ENCODE measurements at regions not wholly inside any gene's neighbourhood (a gene's known extent, or its start where the extent isn't known, plus 50 kb on each side); places are given as distances from the start of the nearest gene placed in this dataset.

DNA sequence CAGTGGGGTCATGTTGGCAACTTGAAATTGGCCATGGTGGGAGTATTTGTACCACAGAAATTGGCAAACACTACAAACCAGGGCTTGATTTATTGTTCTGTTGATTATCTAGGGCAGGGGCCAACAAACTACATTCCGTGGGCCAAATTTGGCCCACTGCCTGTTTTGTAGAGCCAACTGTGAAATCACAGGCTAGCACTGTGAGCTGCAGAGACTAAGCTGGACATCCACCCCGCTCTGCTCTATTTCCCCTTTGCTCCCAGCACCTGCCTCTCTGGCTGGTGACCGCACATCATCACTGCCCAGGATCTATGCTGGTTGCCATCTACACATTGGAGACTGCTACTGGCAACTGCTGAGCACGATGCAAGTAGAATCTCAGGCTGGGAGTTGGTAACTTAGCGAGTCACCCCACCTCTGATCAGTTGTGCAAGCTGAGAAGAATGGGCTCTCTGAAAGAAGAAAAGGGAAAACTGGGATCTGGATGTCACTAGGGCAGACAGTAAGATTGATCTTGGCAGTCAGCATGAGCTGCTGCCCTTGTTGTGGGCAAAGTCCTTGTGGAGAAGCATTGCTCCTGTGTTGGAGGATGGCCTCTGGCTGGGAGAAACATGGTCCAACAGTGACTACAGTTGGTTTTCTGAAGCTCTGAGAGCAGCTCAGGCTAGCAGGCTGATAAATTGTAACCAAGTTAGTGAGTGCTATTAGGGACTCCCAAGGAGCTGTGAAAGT is 144.7 kb upstream of the RAD23B start:
- H4K20me1 ChIP-seq (replicated peaks in 1 of 2; ENCODE audit: control insufficient read depth in 1 of 2, insufficient read depth in 2 of 2, low read length in 2 of 2) = no peaks in the 10 kb centered on the region
- H2BK20ac ChIP-seq (ENCODE audit: low read length) = no peak overlapping the region
- H3K14ac ChIP-seq (ENCODE audit: insufficient read length) = no peak overlapping the region
- H2AK5ac ChIP-seq (ENCODE audit: low read depth, low read length) = no peak overlapping the region
- H3K4me1 ChIP-seq (replicated peaks in 1 of 4; ENCODE audit: control insufficient read depth in 3 of 4, insufficient read depth in 4 of 4, low read length in 3 of 4) = no peaks in the 10 kb centered on the region
- no peak overlapping the region for H2BK5ac ChIP-seq (ENCODE audit: low read depth, low read length)
- no peak overlapping the region for H3K4ac ChIP-seq (replicated peaks; ENCODE audit: insufficient read length, low read depth, low read length)
- H2BK12ac ChIP-seq (ENCODE audit: low read depth, low read length) = no peak overlapping the region
- 84% methylated on average over 4 of the region's 5 CpGs; no CpG with 5 or more reads in 1 of the 2 experiments for WGBS, 2 experiments (ENCODE audit: extremely low coverage in 1 of 2, insufficient coverage in 1 of 2, insufficient read length in 1 of 2, insufficient replicate concordance in 2 of 2, low coverage in 1 of 2, low lambda C conversion rate in 2 of 2, missing lambda C conversion rate in 1 of 2)
- no peak overlapping the region for H3K18ac ChIP-seq (ENCODE audit: extremely low read depth, low read length)
- no peaks in the 10 kb centered on the region for H3K79me2 ChIP-seq (ENCODE audit: control insufficient read depth in 1 of 2, insufficient read depth in 2 of 2, low read length in 2 of 2)
- no peak for TF ChIP-seq EZH2 (IDR thresholded peaks at IDR 0.05; ENCODE audit: low read depth, low read length, severe bottlenecking)
- no peak for TF ChIP-seq POLR2AphosphoS5 (IDR thresholded peaks at IDR 0.05; ENCODE audit: low read depth, low read length)
- TF ChIP-seq SIRT6 (IDR thresholded peaks at IDR 0.05; ENCODE audit: low read length) = no peak
- no peak for TF ChIP-seq RAD21 (IDR thresholded peaks at IDR 0.05 in 1 of 2, conservative IDR thresholded peaks at IDR 0.05 in 1 of 2; ENCODE audit: low read depth in 2 of 2, low read length in 2 of 2)
- no peak for TF ChIP-seq GTF2F1 (IDR thresholded peaks at IDR 0.05; ENCODE audit: borderline replicate concordance, low read depth, low read length)
- H4K5ac ChIP-seq (ENCODE audit: insufficient read length, low read depth, low read length) = no peak overlapping the region
- H3K9ac ChIP-seq (replicated peaks in 1 of 4; ENCODE audit: extremely low read depth in 1 of 4, low read depth in 3 of 4, low read length in 3 of 4) = no peak overlapping the region; a peak in 1 of 7 replicates
- H4K8ac ChIP-seq (ENCODE audit: extremely low read depth, insufficient read depth, low read length) = no peak overlapping the region; the same call in 1 of the 2 replicates
- FAIRE-seq (no peak), DNase-seq (ENCODE audit: low read depth in 1 of 2, low spot score in 2 of 2) (no peak)
- H3K9me3 ChIP-seq (ENCODE audit: insufficient read depth in 2 of 2, low read depth in 1 of 2, low read length in 1 of 2) = no peaks in the 10 kb centered on the region
- H3K27ac ChIP-seq (ENCODE audit: low read depth, low read length) = no peak overlapping the region
- no peaks in the 10 kb centered on the region for H3K23me2 ChIP-seq (ENCODE audit: low read depth, low read length)
- H3K36me3 ChIP-seq (ENCODE audit: control insufficient read depth in 2 of 4, insufficient read depth in 4 of 4, low read length in 3 of 4) = no peaks in the 10 kb centered on the region
- no peak overlapping the region for H2BK120ac ChIP-seq (replicated peaks; ENCODE audit: low read depth, low read length)
- no peak overlapping the region for H3K56ac ChIP-seq (replicated peaks; ENCODE audit: insufficient read length, low read depth, low read length)
- no peak overlapping the region for H3K4me3 ChIP-seq (ENCODE audit: extremely low read depth in 1 of 4, insufficient read depth in 2 of 4, low read depth in 3 of 4, low read length in 4 of 4)
- H3K27me3 ChIP-seq (replicated peaks in 1 of 4; ENCODE audit: control insufficient read depth in 3 of 4, extremely low read depth in 1 of 4, insufficient read depth in 3 of 4, low read length in 3 of 4) = no peaks in the 10 kb centered on the region
- no peak overlapping the region for H3K4me2 ChIP-seq (ENCODE audit: insufficient read depth in 1 of 2, low read depth in 2 of 2, low read length in 2 of 2)
- H2AFZ ChIP-seq (ENCODE audit: low read length) = no peak overlapping the region
- H4K91ac ChIP-seq (replicated peaks; ENCODE audit: insufficient read length, low read length) = no peak overlapping the region
- H2BK15ac ChIP-seq (ENCODE audit: low read length) = no peak overlapping the region
- no peaks in the 10 kb centered on the region for H3K79me1 ChIP-seq (ENCODE audit: low read depth, low read length)
- no peak overlapping the region for H3K23ac ChIP-seq (ENCODE audit: insufficient read length)
- CTCF ChIA-PET (ENCODE audit: partially characterized antibody) = interaction anchor here (0.6 to 9.9 kb wide), 28 partner anchors 9 to 1558 kb away, joined by 3 to 109 read pairs (median 4); no protein-coding TSS in a partner anchor
- POLR2A ChIA-PET (ENCODE audit: partially characterized antibody) = no interaction called here
